Posterior vena cava (tissue), 2 donors: ENCODE measurements at regions not wholly inside any gene's neighbourhood (a gene's known extent, or its start where the extent isn't known, plus 50 kb on each side); places are given as distances from the start of the nearest gene placed in this dataset.

Experiments used
- DNase-seq: peaks from one replicate; pipeline ENCODE4 v3.0.0-alpha.2; 2020; ENCODE audit warnings: low spot score
- intact Hi-C, 2 donors: fragments of 100-400 bp; cut with DNase I; formaldehyde crosslinking; loops; one replicate each; pipeline versions ENCODE4 v1.14.1 to v1.14.2; 2022 to 2023
- donor health status: DM: yes; HTN: yes; CAD: no.
- donor health status: DM: yes; HTN: yes; CAD: no.

GRCh38 chr3:31124373-31124772 is 229.9 kb upstream of the GADL1 start:
- intact Hi-C loops, result no loop called here

DNA sequence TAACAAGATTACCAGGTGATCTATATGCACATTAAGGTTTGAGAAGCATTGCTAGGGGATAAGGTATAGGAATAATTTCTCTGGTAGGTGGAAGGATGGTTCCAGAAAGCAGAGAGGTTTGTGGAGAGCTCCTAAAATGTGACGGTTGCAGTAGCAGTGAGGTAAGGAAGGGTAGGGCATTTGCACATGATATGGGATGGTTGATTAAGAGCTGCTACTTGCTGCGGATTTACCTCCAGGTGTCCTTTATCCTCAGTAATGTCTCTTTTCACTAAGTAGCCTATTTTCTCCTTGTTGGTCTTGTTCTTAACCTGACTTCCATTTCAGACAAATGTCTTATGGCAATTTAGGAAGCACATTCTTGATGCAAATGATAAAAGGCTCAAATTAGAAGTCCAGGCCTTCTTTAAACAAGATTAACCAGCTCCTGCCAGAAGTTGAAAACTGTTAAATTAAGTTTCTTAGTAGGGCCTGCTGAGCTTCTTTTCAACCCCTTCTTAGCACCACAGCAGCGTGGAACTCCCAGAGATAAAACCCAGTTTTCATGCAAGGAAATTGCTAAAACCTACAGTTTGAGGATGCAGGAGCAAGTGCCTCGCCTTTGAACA is 231.1 kb upstream of the GADL1 start:
- intact Hi-C loops, result no loop called here
- no peak for DNase-seq

More at GRCh38 chr3:31124373-31124772, 229.9 kb upstream of the GADL1 start:
- no peak for DNase-seq

- no peak for DNase-seq
- intact Hi-C loops, result no loop called here
Measured at GRCh38 chr3:31129241-31129640, 234.8 kb upstream of the GADL1 start.

DNA sequence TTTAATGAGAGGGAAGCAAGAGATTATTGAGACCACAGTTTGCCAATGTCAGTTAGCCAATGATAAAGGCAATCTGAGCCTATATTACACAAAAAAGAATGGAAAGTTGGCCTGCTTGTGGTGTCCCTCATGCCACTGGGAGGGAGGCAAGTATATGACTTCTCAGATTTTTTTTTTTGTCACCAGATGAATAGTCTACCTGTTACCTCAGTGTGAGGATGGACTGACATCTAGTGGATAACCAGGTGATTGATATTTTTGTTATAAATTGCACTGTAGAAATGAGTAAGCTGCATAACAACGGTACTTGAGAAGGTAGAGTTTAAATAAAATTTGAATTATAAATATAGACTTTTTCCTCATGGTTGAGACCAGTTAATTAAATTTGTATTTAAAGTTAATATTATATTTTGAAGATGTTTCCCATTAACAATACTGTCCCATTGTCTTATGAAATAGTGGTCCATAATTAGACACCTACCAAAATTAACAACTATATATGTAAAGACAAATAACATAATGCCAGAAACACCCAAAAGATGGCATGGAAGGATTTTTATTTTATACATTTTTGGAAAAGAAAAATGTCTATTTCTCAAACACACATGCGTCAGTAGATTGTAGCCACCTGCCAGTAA is 237.8 kb upstream of the GADL1 start:
- DNase-seq, result no peak
- intact Hi-C loops, result no loop called here

DNA sequence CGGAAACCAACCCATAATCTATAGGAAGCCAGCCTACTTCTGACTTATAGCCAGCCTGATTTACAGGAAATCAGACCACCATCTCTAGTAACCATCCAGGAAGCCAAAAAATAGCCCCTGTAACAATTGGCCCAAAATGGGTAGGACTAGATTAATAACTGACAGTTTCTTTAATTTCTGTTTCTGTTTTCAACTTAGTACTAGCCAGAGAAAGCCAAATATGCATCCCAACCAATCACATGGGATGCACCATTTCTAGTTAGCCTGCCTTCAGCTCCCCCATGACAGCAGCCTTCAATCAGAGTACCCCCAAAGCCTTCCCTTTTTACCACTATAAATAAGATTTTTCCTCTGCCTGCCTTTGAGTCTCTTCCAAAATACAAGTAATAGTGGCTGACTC is 239.1 kb upstream of the GADL1 start:
- intact Hi-C loops, result no loop called here
- no peak for DNase-seq

DNA sequence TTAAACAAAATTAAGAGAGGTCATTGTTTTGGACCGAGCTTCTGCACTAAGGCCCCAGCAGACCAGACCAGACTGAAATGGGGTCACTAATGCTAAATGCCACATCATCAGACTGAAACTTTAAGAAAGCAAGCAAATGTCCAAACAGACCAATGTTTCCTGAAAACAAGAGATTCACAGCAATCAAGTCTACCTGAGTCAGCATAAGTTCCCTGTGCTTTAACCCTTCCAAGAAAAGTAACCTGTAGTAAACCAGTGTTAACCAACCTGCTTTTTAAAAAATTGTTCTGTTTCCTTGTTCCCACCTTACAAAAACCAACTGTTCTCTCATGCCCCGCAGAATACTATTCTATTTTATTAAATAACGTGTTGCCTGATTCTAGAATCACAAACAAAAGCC is 241.1 kb upstream of the GADL1 start:
- intact Hi-C loops, result no loop called here
- no peak for DNase-seq

DNA sequence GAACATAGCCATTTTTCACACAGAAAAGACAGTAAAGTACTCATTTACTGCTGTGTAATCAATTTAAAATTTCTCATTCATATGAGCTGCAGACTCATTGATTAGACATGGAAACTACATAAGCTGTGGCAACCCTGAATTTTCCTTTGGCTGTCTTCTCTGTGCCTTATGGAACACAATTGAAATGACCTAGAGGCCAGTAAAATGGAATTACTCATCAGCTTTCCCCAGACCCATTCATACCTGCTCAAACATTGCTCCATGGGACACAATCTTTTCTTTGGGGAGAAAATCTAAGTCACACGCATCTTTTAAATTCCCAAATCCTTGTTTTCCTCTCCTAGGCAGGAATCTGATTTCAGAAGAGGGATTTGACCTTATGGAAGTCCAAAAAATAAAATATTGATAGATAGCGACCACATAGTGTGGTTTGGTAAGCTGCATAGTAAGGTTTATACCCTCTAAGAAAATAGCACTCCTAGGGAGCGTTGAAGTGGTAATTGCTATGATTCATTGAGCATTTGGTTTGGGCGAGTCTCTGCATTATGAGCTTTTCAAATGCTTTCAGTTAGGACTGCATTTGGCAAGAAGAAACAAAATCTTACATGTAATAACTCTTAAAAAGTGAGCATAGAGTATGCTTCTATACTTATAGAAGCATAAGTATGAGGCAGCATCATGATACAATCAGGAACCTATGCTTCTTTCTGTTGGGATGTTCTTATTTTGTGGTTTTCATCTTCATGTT is 243.4 kb upstream of the GADL1 start:
- intact Hi-C loops, result no loop called here

GRCh38 chr3:31140470-31140869 is 246.0 kb upstream of the GADL1 start:
- no peak for DNase-seq
- intact Hi-C loops, result no loop called here

More for the DNA sequence above, 243.4 kb upstream of the GADL1 start:
- DNase-seq, result no peak

DNA sequence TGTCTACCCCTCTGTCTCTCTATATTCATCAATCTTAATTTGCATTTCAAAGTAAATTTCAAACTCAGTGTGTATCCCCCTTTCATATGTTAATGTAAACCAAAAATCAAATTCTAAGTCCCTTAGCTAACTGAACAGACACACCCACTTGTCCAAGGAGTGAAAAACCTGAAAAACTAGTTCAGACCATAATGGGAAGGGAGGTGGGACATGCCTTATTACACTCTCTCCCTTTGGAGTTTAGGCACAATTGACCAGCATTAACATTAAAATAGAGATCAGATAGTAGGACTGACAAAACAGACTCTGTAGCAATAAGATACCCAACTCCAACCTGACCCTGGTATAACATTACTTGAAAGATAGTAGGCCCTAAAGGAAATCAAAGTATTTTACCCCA is 247.7 kb upstream of the GADL1 start:
- intact Hi-C loops, result no loop called here
- DNase-seq, result no peak

GRCh38 chr3:31142543-31142942 is 248.1 kb upstream of the GADL1 start:
- DNase-seq, result no peak
- intact Hi-C loops, result no loop called here

DNA sequence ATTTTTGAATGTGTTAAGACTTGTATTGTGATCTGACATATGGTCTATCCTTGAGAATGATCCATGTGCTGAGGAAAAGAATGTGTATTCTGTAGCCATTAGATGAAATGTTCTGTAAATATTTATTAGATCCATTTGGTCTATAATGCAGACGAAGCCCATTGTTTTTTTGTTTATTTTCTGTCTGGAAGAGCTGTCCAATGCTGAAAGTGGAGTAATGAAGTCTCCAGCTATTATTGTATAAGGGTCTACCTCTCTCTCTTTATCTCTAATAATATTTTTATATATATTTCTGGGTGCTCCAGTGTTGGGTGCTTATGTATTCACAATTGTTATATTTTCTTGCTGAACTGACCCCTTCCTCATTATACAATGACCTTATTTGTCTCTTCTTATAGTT is 250.6 kb upstream of the GADL1 start:
- no peak for DNase-seq
- intact Hi-C loops, result no loop called here

DNA sequence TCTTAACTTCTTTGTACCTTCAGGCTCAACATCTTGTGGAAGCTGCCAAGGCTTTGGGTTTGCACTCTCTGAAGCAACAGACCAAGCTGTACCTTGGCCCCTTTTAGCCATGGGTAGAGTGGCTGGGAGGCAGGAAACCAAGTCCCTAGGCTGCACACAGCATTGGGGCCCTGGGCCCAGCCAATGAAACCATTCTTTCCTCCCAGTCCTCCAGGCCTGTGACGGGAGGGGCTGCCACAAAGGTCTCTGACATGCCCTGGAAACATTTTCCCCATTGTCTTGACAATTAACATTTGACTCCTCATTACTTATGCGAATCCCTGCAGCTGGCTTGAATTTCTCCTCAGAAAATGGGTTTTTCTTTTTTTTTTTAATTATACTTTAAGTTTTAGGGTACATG is 253.1 kb upstream of the GADL1 start:
- intact Hi-C loops, result no loop called here
- no peak for DNase-seq

- intact Hi-C loops, result no loop called here
- DNase-seq, result no peak
Measured at GRCh38 chr3:31157047-31157694, 262.7 kb upstream of the GADL1 start.

DNA sequence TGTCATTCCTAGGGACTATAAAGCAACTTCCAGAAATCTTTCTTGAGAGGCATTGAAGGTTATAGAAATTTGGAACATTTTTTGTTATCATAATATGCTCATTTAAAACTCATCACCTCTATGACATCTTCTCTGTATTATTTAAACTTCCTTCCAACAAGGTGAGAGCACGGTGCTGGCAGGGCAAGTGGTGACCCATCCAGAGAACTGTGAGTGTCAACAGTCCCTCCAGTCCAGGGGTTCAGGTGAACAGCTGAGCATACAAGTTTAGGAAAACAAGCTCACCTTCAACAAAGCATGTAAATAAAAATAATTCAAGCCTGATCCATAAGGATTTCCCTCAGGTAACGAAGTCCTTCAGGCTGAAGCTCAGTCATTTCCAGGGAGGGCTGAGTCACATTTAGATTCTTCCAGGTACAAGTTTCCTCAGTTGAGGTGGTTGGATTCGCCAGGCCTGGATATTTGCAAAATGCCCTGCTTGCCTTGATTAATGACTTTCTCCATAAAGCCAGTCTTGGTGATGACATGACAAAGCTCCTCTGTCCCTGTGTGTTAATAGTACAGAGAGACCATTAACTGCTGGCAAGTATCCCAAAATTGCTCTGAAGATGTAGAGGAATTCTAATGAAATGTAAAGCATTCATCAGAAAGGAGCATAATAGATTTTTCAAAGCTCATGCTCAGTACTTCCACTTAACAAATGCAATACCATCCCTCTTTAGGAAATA is 263.6 kb upstream of the GADL1 start:
- intact Hi-C loops, result no loop called here
- DNase-seq, result no peak

GRCh38 chr3:31159331-31160039 is 265.0 kb upstream of the GADL1 start:
- intact Hi-C loops, result no loop called here
- DNase-seq, result no peak

- DNase-seq, result no peak
- intact Hi-C loops, result no loop called here
Measured at GRCh38 chr3:31161889-31162288, 267.4 kb upstream of the GADL1 start.

DNA sequence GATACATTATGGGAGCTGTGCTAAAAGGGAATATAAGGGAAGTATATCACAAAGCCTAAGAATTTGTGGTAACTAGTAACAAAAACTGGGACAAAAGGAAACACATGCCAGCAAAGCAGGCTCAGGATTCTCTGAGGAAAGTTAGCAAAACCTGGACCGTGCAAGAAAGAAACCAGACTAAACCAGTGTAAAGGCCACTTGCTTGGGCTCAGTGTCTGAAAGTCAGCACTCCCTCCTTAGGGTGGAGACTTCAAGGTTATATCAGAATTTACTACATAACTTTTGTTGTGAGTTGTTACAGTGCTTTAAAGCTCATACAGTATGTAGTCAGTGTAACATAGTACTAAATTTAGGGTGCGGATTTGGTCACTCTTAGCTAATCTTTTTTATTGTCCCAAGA is 269.9 kb upstream of the GADL1 start:
- no peak for DNase-seq
- intact Hi-C loops, result no loop called here

- DNase-seq, result no peak
- intact Hi-C loops, result no loop called here
Measured at GRCh38 chr3:31165399-31165860, 271.0 kb upstream of the GADL1 start.

- DNase-seq, result no peak
- intact Hi-C loops, result no loop called here
Measured at GRCh38 chr3:31166249-31166885, 271.9 kb upstream of the GADL1 start.
